Muscle of back (tissue), 3 donors: ENCODE measurements at regions not wholly inside any gene's neighbourhood (a gene's known extent, or its start where the extent isn't known, plus 50 kb on each side); places are given as distances from the start of the nearest gene placed in this dataset.
A peak's percentile ranks its signal among the peaks of the same experiment; 100 is the strongest.
"Not testable (repeated sequence)": the region's sequence is repeated elsewhere in the genome, so short reads cannot be mapped to it uniquely, and the experiment has no call there.

Experiments used
- DNase-seq, 3 donors: peaks; one replicate each; pipeline versions ENCODE4 v3.0.0 to v3.0.0-alpha.2; 2013

GRCh38 chr1:221251580-221251979 is 372.3 kb downstream of the HLX start:
- no peak for DNase-seq

- DNase-seq = no peak
Measured at GRCh38 chr1:221254813-221255212, 375.6 kb downstream of the HLX start.

GRCh38 chr1:221256773-221257172 is 377.5 kb downstream of the HLX start:
- DNase-seq = no peak

GRCh38 chr1:221257548-221257947 is 378.3 kb downstream of the HLX start:
- DNase-seq = not testable (repeated sequence)

- not testable (repeated sequence) for DNase-seq
Measured at GRCh38 chr1:221262677-221263076, 383.4 kb downstream of the HLX start.

GRCh38 chr1:221263831-221264767 is 384.9 kb downstream of the HLX start:
- DNase-seq = peak in 2 of 3 donors; percentile 47 to 74

GRCh38 chr1:221264848-221265247 is 385.6 kb downstream of the HLX start:
- DNase-seq = peak in 1 of 3 donors; percentile 28

- DNase-seq = peak in 1 of 3 donors; percentile 62
Measured at GRCh38 chr1:221268295-221268694, 389.1 kb downstream of the HLX start.

- no peak for DNase-seq
Measured at GRCh38 chr1:221271701-221272100, 392.5 kb downstream of the HLX start.

- DNase-seq = no peak
Measured at GRCh38 chr1:221272940-221273339, 393.7 kb downstream of the HLX start.

- DNase-seq = peak in 1 of 3 donors; percentile 23
Measured at GRCh38 chr1:221274373-221274772, 395.1 kb downstream of the HLX start.

- no peak for DNase-seq
Measured at GRCh38 chr1:221276896-221277409, 397.7 kb downstream of the HLX start.

GRCh38 chr1:221279146-221279545 is 399.9 kb downstream of the HLX start:
- no peak for DNase-seq

- no peak for DNase-seq
Measured at GRCh38 chr1:221283532-221283931, 404.3 kb downstream of the HLX start.

GRCh38 chr1:221284028-221284427 is 404.8 kb downstream of the HLX start:
- DNase-seq = peak; percentile 28 to 80 (median 45)

- not testable (repeated sequence) for DNase-seq
Measured at GRCh38 chr1:221284991-221285390, 405.7 kb downstream of the HLX start.

GRCh38 chr1:221285458-221286210 is 406.4 kb downstream of the HLX start:
- DNase-seq = not testable (repeated sequence)

GRCh38 chr1:221286399-221286798 is 407.2 kb downstream of the HLX start:
- DNase-seq = no peak

- DNase-seq = no peak
Measured at GRCh38 chr1:221289103-221289502, 409.9 kb downstream of the HLX start.

GRCh38 chr1:221290669-221291068 is 411.4 kb downstream of the HLX start:
- DNase-seq = no peak

- DNase-seq = no peak
Measured at GRCh38 chr1:221291113-221291512, 411.9 kb downstream of the HLX start.

GRCh38 chr1:221292652-221293051 is 413.4 kb downstream of the HLX start:
- no peak for DNase-seq

- no peak for DNase-seq
Measured at GRCh38 chr1:221294242-221294641, 415.0 kb downstream of the HLX start.
